ENCODE measurements at regions not wholly inside any gene's neighbourhood (a gene's known extent, or its start where the extent isn't known, plus 50 kb on each side); places are given as distances from the start of the nearest gene placed in this dataset.

DNA sequence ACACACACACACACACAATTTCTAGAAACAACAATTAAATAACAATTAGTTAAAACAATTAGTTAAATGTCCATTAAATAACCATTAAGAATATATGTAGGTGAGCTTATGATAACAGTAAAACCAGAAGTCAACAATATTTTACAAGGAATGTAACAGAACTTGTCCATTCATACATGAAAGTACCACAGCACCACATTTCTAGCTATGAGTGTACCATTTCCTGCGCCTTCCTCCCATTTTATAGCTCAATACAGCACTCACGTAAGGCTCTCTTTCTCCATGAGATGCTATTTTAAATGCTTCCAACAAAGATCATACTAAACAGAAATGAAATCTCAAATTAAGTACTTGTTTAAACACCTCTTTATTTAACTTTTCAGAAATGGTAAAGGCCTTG, 367.3 kb upstream of the ZWINT start:
- DNase-seq, result no peak

DNA sequence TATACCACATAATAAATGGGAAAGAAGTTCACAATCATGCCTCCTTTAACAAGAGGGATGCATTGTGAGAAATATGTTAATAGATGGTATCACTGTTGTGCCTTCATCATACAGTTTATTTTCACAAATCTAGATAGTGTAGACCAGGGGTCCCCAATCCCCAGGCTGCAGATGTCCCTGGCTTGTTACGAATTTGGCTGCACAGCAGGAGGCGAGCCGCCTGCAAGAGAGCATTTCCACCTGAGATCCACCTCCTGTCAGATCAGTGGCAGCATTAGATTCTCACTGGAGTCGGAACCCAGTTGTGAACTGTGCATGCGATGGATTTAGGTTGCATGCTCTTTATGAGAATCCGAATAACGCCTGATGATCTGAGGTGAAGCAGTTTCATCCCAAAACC, 361.9 kb upstream of the ZWINT start:
- no peak for DNase-seq

DNA sequence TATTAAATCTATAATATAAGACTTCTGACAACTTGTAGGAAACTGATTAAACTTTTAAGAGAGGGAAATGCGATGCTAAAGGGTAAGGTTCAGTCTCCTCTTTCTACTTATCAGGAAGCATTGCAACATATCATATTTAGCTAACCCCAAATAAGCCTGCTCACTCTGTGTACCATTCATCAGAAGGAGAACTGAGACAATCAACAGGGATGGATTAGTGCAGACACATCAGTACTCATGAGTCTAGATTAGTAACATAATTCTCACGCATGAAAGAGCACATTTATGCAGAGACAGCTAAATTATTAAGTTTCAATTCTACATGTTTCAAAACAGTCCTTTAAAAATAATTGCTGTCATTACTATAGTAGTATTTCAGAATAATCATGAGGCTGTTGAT, 354.2 kb upstream of the ZWINT start:
- DNase-seq, result no peak

DNA sequence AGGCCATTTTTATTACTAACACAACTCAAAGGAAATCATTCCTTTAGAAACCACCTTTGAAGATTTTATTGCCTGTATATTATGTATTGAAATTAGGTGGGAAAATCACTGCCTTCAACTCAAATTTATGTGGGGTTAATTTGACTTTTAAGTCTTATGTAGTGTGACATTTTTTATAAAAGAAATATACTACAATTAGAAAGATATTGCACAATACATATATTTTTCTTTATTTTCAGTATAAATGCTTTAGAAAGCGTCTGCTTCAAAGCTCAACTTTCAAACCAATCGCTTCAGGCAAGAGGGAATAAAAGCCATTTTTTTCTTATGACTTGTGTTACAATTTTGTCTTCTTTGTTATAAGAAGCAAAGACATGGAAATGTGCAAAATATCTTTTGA, 337.4 kb upstream of the ZWINT start:
- no peak for DNase-seq

DNA sequence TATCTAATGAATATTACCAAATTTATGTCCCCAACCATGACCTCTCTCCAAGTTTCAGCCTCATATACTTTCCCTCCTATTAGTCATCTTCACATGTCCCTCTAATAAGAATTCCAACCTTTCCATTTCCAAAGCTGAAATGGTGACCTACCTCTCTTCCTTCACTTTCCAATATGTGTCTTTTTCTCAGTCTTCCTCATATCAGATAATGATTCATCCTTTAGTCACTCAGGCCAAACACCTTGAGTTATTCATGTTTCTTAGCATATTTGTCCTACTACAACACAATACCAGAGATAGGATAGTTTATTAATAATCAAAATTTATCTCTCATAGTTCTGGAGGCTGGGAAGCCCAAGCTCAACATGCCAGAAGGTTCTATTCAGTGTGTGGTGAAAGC, 318.5 kb upstream of the ZWINT start:
- no peak for DNase-seq

DNA sequence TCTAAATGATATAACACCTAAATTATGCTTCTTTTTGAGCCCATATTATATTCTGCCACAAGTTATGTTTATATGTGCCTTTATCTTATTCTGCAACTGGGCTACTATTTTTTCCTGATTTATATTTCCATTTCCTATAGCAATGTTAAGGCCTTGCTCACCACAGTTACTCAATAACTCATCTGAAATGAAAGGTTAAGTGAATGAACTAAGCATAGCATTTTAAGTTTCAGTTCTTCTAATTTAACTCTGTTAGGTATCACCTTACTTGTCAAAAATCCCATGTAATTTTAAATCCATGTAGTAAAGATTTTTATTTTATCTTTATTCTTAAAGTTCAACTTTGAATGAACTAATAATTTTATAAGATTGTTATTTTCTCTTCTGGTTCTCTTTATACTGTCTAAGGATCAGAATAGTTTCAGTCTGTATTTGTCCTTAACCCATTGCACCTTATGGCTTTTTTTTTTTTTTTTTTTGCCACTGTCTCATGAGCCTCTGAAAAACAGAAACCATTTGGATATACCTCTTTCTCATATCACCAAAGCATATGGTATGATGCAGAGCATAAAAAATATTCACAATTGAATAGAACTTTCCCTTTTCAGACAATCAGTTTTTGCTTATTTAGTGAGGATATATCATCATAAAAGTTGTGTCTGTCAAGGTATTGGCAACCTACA, 301.8 kb upstream of the ZWINT start:
- no peak for DNase-seq

DNA sequence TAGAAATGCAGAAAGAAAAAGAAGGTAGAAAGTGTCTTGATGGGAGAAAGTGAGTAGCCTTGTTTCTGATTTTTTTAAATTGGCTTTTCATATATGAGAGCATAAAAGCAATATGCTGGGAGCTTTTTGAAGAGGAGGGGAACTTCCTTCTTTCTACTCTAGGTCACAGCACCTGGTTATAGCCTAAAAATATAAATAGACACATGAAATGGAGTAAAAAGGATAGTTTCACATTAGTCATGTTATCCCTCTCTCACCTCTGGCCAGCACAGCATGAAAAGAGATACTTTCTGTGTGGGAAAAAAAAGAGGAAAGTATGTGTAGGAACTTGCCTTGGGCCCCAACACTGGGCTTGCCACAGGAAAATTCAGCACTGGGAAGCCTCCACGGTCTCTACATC, 292.2 kb upstream of the ZWINT start:
- DNase-seq, result no peak

DNA sequence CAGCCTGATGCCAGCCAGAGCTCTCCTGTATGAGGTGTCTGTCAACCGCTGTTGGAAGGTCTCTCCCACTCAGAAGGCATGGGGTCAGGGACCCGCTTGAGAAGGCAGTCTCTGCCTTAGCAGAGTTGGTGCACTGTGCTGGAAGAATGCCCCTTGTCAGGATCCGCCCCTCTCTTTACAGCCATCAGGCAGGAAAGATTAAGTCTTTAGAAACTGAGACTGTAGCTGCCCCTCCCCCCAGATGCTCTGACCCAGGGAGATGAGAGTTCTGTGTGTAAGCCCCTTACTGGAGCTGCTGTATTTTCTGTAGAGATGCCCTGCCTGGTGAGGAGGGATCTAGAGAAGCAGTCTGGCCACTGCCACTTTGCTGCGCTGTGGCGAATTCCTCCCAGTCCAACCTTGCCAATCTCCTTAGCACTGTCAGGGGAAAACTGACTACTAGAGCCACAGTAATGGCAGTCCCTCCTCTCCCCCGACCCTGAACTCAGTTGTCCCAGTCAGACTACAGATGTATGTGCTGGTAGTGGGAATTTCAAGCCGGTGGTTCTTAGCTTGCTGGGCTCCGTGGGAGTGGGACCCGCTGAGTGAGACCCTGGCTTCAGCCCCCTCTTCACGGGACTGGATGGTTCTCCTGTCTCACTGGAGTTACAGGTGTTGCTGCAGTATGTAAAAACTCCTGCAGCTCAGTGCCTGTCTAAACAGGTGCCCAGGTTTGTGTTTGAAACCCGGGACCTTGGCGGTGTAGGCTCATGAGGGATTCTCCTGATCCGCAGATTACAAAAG, 285.5 kb upstream of the ZWINT start:
- no peak for DNase-seq

DNA sequence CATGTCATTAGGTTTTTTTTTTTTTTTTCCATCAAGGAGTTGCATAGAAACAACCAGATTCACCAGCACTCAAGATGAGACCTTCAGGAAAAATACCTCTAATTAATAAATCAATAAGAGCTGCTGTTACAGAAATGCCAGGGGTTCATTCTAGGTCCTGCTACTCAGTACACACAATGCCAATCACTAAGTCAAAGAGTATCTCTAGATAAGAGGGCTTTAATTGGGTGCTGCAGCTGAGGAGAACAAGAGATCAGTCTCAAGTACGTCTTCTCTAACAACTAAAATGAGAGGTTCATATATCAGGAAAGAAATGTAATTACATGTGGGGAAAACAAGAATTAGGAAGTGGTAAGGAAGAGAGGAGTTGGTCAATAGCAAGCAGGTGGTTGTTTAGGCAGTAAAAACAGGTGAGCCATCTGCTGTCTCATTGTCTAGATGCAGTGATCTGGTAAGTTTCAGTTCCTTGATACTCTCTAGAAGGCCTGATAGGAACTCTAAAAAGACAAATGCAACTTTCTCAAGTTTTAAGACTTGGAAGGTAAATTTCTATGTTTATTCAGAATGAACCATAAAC, 272.9 kb upstream of the ZWINT start:
- no peak for DNase-seq

DNA sequence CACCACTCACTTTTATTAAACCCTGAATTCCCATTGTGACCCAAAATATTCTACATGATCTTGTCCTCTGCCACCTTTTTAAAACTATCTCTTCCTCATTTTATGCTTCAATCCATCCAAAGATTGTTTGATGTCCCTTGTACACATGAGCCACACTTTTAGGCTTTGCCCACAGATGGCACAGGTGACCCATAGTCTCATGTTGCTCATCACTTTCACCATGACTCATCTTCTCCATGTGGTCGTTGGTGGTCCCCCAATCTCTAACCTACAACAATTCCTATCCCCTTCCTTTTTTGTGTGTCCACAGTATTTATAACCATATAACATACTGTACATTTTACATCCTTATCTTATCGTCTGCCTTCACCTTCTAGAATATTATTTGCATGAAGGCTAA, 271.5 kb upstream of the ZWINT start:
- DNase-seq, result no peak

DNA sequence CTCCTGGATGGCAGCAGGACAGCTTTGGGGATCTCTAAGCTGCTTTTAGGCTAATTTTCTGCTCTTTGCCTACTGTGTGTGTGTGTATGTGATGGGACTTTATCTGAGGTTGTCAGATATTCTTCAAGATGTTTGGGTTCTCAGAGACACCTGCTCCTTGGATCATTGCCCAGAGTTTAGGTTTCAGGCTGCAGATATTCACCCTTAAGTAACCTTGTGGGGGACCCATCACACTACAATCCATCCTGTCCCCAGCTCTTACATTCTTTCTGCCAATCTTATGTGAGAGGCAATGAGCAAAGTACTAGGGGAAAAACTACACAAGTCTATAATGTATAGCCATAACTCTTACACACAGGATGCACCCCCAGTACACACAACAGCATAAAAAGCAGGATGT, 263.0 kb upstream of the ZWINT start:
- DNase-seq, result no peak

DNA sequence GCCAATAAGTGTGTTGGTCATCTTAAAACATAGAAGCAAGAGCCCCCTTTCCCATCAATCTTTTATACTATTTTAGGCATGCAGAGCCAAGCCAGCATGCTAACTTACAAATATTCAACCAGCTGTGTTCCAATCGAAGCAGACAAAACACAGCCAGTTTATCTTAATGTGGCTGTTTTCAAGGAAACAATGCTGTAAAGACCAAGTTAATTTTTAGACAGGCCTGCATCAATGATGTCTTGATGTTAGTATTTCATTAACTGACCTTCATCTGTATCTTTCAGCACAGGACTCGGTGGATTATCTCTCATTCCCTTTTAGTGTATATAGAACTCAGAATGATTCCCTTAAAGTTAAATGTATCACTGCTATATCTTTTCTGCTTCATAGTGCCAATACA, 262.0 kb upstream of the ZWINT start:
- DNase-seq, result no peak

DNA sequence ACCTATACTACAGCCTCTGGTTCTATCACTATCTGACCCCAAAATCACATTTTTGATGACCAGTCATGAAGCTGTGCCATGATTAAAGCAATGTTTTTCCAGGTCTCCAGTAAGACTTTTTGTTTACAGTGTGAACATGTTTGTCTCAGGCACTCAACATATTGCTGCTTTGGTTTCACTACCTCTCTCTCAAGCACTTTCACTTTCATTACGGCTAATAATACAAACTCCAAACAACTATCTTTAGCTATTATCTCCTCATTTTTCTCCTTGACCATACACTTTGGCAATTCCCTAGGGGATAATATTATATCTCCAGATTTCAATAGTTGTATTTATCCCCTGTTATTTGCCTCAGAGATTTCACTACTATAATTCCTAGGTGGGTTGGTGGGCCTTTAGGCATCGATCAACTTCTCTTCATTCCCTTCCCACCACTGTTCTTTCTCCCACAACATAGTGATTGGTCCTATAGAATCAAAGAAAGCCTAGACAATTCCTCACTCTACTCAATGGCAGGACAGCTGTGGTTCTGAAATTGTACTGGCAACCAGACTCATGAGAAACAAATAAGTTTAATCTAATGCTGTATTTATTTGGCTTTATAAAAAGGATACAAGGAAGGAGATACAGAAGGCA, 261.4 kb upstream of the ZWINT start:
- DNase-seq, result no peak

DNA sequence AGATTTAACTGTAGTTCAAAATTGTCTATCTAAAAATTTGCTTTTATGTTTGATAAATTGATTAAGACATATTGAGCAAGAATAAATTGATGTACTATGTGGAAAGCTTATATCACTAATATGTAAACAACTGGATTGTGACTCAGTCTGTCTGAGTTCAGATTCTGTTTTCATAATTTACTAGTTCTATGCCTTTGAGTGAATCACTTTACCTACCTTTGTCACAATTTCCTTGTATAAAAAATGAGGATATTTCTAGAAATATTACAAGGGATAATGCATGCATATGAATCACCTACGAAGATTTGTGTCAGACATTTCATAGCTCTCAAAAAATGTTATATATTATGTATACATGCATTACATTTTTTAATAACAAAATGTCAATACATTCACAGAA, 245.1 kb upstream of the ZWINT start:
- DNase-seq, result no peak

DNA sequence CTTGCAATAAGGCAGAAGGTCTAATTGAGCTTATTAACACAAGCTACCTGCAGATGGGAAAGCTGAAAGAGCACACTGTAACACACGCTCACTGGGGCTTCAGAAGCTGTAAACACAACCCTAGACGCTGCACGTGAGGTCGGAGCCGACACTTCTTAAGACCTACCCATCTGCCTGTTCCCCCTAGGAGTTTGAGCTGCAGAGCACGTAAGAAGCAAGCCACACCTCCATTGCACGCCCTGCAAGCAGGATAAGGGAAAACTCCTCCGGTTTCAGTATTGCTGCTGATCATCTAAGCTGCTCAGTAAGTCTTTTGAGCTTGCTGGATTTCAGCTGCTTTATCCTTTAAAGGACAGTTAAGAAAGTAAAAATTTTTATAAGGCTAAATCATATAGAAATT, 244.0 kb upstream of the ZWINT start:
- no peak for DNase-seq

DNA sequence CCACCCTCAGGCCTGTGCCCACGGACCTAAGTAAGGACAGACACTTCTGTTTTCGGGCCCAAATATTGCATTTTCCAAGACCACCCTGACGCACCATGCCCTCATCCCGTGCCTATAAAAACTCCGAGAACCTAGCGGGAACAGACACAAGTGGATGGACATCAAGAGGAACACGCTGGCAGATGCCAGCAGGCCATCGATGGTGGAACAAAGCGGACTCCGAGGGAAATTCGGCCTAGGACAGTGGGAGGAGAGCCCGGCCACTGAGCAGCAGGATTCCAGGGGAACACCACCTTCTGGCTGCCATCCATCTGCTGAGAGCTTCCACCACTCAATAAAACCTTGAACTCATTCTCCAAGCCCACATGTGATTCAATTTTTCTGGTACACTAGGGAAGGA, 243.6 kb upstream of the ZWINT start:
- no peak for DNase-seq

DNA sequence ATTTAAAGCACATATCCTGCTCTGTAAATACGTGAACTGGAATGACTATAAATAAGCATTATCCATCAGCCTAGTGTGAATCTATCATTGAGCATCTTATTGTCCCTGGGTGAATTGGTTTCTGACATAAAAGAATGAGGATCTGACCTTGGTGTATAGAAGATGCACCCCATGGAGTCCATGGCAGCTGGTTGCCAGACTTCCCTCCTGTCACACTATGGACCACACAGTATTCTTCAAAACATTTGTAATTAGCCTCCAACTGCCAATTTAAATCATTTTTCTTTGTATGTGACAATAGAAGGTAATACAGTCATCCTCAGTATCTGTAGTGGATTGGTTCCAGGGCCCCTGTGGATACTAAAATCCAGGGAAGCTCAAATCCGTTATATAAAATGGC, 238.1 kb upstream of the ZWINT start:
- no peak for DNase-seq

DNA sequence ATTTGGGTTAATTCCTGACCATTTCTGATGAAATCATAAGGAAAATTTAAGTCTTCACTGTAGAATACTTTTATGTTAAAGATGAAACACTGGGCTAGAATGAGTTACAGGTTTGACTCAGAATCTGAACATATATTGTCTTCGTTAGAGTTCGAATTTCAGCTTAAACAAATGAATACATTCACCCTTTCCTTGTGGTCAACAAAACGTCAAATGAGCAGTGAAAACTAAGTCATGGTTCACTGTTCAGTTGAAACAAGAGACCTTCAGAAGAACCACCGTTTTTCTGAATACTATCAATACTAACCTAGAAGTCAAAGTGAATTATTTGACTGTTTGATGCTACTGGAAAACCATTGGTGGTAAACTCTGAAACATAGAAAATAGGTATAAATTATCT, 235.2 kb upstream of the ZWINT start:
- no peak for DNase-seq

DNA sequence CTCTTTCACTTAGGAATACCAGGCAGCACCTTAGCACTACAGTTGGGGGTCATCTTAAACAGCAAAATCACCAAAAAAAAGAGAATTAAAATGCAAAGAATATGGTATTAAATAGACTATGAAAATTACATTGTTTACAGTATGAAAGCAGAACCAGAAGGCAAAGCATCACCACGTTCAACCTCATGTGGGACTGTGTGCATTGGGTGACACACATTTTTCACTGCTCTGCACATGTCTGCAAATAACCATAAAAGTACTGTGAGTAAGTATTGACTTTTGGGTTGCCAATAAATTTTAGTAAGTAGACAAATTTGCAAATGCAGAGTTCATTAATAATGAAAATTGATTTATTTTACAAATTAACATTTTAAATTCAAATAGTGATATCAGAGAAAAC, 232.1 kb upstream of the ZWINT start:
- DNase-seq, result no peak

DNA sequence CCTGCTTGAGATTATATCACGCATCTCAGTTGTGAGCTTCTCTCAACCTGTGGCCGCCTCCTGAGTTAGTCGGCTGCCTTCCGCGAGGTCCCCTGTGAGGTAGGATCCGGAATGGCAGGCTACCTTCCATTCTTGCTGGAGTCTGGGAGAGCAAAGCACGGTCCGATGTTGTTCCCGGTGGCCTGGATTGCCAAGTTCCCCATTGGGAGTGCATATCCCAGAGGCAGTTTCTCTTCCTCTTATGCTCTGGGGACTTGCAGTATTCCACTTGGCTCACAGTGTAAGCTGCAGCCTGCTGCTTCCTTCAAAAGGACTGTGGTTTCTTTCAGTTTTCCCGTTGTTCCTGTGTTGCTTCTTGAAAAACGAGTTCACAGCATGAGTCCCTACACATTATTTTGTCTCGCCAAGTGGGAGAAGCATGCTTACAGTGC, 225.4 kb upstream of the ZWINT start:
- no peak for DNase-seq

DNA sequence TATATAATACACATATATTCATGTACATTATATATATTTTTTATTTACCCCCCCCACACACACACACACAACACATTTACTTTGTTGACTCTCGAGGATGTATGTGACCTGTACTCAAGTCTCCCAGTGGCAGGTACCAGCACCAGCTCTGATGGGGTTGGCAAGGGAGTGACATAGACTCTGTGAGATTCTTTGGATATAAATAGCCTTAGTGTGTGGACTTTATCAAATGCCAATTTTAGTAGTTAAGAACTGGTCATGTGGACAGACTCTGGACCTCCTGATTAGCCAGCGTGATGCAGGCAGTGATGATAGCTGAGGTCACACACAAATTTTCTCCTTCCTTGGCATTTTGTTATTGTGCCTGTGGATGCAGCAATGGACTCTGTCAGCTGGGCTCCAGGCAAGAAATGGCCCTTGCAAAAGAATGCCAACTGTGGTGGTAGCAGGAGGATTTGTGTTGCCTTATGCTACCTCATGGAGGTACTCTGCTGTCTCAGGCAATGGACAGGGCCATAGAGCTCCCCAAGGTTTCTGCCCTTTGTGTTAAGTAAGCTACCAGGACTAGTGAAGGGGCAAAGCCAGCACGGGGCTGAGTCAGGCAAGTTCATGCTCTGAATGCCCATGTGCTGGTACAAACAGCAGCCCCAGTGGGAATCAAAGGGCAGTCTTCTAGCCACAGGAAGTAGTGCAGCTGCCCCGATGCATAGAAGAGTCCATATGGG, 224.6 kb upstream of the ZWINT start:
- no peak for DNase-seq

DNA sequence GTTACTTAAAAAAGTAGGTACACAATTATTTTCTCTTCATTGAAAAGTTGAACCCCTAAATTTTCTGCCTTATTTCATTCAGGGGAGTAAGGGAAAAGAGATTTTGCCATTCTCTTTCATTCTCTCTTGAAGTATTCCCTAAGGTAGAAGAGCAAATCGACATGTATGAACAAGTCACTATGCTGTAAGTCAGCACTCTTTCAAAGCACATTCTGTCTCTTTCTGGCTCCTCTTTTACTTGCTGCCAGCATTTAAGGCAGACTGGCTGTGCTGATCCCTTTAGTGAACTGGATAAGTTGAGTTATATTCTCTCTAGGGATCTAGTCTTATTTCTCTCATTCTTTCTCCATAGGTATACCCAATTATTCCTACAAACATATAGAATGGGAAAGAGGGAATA, 222.3 kb upstream of the ZWINT start:
- no peak for DNase-seq

DNA sequence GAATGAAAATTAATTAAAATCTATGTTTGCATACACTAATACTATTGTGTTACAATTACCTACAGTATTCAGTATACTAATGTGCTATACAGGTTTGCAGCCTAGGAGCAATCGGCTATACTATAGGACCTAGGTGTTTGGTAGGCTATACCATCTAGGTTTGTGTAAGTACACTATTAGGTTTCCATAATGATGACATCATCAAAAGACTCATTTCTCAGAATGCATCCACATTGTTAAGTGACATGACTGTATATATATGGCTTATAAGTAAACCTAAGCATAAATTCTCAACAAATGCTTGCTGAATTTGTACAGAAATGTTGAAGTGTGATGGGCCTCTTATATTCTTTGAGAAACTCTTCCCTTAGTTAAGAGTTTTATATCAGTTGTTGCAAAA, 206.5 kb upstream of the ZWINT start:
- DNase-seq, result no peak
